ENCODE measurements at regions not wholly inside any gene's neighbourhood (a gene's known extent, or its start where the extent isn't known, plus 50 kb on each side); places are given as distances from the start of the nearest gene placed in this dataset.

DNA sequence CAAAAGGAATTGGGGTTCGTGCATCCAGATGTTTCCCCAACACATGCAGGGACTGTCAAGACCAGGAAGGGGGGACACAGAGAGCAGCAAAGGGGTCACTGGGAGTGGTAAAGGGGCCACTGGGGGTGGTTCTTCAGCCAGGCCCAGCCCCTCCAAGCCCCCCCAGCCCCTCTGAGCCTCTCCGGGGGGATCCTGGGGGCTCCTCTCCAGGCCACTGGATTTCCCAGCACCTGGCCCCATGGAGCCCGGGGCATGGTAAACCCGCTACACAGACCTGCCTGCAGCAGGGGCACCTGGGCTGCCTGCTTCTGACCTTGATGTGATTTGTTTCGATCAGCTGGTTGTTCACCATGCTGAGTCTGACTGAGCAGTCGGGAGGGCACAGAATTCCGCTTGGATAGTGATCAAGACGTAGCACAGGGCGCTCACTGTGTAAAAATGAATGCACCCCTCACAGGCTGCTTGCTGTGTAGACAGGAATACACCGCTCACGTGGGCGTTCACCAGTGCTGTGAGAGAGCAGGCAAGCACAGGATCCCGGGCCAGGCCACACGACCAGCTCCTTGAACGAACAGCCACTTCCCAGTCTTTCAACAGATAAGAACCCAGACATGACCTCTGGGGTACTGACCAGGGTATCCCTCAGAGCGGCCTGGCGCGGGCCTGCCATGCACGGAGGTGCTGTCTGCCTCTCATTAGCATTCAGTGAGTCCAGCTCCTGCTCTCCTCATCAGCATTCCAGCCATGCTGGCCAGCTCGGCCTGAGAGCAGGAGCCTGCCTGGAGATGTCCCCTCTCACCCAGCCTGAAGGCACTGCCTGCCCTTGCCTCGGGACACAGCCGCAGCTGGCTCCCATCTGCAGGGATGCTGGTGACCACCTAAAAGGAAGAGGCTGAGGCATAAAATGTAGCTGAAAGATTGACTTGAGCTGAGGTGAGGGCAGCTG lies 73.3 kb upstream of the OTOS start:
- TF ChIP-seq CTCF (IDR thresholded peaks at IDR 0.05): no peak
- no peak for ATAC-seq (ENCODE audit: low FRiP score)
- DNase-seq (ENCODE audit: low spot score): no peak

- no peak for TF ChIP-seq CTCF (IDR thresholded peaks at IDR 0.05)
- ATAC-seq (ENCODE audit: low FRiP score): no peak
- no peak for DNase-seq (ENCODE audit: low spot score)
Measured at GRCh38 chr2:240214790-240215675, 74.6 kb upstream of the OTOS start.

- ATAC-seq (ENCODE audit: low FRiP score) (no peak), DNase-seq (ENCODE audit: low spot score) (no peak)
- no peak for TF ChIP-seq CTCF (IDR thresholded peaks at IDR 0.05)
Measured at GRCh38 chr2:240215676-240216051, 75.2 kb upstream of the OTOS start.

DNA sequence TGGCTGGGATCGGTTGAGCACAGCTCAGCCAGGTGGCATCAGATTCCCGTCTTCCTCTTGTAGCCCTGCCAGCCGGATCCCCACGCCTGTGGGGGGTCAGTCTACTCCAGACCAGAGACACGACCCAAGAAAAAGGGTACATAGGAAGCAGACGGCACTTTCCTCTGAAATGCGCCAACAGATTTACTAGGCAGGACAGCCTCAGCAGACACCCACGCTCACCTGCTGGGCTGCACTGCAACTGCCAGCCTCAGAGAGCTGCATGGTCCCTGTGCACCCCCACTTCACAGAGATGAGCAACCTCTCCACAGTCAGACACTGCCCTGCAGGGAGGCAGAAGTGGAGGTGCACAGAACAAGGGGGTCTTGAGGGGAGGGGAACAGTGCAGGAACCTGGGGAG lies 75.7 kb upstream of the OTOS start:
- DNase-seq (ENCODE audit: low spot score): no peak
- no peak for TF ChIP-seq CTCF (IDR thresholded peaks at IDR 0.05)
- no peak for ATAC-seq (ENCODE audit: low FRiP score)

DNA sequence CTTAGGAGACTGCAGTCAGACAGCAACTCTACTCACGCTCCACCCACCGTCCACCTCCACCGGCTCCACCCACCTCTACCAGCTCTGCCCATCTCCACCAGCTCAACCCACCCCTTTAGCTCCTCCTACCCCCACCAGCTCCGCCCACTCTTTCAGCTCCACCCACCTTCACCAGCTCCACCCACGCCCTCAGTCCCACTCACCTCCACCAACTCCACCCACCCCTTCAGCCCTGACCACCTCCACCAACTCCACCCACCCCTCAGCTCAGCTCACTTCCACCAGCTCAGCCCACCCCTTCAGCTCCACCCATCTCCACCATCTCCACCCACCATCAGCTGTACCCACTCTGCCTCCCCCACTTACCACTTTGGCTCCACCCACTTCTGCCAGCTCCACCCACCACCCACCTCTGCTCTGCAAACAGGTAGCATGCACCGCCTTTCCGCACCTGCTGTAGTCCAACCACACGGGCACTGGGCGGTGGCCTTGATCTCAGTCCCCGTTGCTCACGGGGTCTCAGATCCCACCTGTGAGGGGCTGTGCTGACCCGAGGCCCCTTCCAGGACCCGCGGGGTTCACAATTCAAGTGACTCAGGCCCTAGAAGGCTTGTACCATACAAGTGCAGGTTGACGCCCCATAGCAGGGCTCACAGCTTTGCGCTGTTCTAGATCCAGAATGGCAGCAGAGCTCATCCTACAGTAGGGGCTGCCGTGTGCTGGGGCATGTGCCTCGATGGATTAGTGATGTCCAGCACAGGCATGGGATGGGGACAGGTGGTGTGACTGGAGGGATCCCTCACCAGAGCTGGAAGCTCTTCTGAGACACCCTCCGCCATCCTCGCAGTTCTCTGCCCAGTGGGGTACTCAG lies 77.2 kb upstream of the OTOS start:
- ATAC-seq (ENCODE audit: low FRiP score): no peak

More for the DNA sequence above, 77.2 kb upstream of the OTOS start:
- no peak for DNase-seq (ENCODE audit: low spot score)
- no peak for TF ChIP-seq CTCF (IDR thresholded peaks at IDR 0.05)

Data from omental fat pad (tissue), 3 donors.